Epidermal melanocyte (primary cell): ENCODE measurements at regions not wholly inside any gene's neighbourhood (a gene's known extent, or its start where the extent isn't known, plus 50 kb on each side); places are given as distances from the start of the nearest gene placed in this dataset.
"Not testable (repeated sequence)": the region's sequence is repeated elsewhere in the genome, so short reads cannot be mapped to it uniquely, and the experiment has no call there.

Source experiments
- DNase-seq: peaks from one replicate; pipeline ENCODE4 v3.0.0; 2011; ENCODE audit warnings: low spot score; ENCODE audit not compliant: insufficient read length

DNA sequence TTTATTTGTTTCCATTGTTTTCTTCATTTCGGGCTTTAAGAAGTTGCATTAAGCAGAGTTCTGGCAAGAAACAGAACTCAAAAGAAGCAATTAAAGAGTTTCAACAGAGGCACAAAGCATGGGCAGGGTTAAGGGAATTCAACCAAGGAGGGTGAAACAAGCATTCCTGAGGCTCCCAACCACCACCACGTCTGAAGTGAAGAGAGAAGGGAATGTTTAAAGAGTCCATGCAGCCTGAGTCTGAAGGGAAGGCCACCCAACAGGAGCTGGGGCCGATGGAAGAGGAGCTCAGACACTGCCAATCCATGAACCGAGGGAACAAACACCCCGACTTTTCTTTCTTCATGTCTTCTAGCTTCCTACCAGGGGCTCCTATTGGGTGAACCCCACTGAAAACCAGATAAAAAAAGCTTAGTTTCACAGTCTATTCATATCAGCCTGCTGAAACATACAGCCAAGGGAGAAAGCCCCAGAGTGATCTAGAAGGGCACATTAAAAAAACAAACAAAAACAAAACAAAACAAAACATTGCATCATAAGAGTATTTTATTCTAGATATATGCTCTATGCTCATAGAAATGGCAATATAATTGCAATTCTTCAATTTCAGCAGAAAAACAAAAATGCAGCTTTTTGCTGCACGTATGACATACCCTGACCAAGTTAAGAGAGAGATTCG, 592.1 kb downstream of the TTLL7 start:
- not testable (repeated sequence) for DNase-seq

DNA sequence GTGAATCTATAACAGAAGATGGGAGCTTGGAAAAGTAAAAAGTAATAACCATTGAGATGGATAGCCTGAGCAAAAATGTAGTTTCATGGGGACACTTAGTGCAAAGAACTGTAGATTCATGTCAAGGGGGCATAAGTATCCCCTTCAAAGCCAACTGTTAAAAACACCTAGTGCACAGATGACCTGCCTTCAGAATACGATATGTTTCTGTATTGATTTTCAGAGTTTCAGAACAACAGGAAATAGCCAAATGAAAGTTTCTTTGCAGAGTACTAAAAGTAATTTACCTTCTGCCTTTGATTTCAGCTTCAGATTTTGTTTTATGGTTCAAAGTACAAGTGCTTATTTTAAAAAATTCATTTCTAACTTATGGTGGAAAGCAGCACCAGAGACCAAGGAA, 593.1 kb downstream of the TTLL7 start:
- not testable (repeated sequence) for DNase-seq

DNA sequence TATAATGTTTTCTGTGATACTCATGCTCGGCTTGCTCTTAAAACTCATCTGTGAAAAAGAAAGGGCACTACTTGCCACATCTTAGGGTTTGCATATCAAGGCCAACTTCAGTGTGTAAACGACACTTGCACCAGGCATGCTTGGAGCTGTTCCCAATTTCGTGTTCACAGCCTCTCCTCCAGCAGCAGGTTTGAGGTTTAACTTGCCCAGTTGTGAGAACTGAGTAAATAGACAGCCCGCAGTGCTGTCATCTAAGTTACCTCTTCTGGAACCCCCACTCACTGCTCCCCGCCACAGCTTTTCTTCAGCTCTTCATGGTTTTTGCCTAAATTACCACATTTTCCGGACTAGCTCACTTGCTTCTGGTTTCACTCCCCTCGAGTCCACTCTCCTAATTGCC, 595.4 kb downstream of the TTLL7 start:
- DNase-seq: not testable (repeated sequence)

DNA sequence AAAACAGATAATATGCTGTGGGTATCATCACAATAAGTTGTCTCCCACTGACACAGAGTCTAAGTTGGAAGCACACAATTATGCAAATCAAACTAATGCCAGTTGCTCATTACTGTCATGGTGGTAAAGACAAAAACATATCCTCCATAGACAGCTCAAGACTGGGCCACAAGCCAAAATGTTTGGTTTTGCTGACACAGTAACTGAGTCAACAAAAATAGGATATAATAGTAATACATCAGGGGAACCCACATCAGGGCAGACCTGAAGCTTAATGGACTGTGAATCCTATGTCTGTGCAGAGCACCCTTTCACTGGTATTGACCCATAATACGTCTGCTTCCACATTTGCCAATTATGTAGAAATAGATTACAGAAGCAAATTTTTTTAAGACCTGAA, 597.8 kb downstream of the TTLL7 start:
- DNase-seq: not testable (repeated sequence)

DNA sequence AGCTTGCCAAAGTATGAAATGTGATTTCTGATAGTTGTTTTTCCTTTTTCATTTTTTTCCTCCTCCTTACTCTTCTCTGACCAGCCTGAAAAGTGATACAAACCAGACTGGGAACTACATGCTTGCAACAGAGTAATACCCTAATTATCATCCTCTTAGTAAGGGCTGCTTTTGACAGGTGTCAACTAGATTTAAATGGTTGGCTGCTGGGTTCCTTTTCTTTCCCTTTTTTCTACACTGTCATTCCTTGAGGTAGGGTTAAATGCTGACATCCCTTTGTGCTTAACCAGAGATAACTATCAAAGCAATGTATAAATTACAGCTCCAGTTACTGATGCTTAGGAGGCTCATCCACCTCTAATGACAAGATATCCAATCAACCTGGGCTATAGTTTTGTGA, 598.8 kb downstream of the TTLL7 start:
- DNase-seq: not testable (repeated sequence)

DNA sequence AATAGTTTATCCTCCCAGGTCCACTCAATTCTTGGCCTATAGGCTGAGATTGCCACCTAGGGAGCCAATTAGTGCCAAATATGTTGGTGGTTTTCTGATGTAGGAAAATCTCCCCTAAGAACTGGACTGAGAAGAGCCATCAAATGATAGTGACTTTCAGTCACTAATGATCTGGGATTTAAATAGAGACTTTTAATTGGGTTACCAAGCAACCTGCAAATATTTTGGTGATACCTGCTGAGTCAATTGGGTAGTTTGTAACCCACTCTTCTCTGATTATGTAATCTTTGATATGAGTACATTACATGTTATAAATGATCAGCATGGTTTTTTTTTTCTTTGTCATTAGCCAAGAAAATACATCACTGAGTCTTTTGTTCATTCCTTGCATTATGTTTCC, 600.8 kb downstream of the TTLL7 start:
- DNase-seq: not testable (repeated sequence)

DNA sequence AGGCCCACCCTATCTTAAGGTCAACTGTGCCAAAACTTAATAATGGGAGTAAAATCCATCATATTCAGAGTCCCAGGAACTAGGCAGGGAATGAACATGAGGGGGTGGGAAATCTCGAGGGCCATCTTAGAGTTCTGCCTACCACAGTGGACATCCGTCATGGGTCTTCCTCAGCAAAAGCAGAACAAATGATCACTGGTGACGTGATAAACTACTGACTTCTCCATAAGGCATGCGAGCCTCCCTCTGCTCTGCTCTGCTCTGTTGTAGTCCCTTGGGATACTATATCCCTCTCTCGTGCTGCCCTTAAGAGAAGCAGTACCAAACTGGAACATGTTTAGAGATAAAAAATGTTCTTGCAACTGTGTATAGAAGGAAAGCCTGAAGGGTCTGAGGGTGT, 603.8 kb downstream of the TTLL7 start:
- DNase-seq: not testable (repeated sequence)

DNA sequence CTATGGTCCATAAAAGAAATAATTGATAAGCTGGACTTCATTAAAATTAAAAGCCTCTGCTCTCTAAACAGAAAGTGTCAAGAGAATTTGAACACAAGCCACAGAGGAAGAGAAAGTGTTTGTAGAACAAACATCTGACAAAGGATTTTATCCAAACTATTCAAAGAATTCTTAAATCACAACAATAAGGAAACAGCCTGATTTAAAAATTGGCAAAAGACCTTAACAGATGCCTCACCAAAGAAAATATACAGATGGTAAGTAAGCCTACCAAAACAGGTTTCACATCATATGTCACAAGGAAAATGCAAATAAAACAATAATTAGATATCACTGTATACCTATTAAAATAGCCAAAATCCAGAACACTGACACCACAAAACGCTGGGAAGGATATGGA, 612.0 kb downstream of the TTLL7 start:
- not testable (repeated sequence) for DNase-seq

DNA sequence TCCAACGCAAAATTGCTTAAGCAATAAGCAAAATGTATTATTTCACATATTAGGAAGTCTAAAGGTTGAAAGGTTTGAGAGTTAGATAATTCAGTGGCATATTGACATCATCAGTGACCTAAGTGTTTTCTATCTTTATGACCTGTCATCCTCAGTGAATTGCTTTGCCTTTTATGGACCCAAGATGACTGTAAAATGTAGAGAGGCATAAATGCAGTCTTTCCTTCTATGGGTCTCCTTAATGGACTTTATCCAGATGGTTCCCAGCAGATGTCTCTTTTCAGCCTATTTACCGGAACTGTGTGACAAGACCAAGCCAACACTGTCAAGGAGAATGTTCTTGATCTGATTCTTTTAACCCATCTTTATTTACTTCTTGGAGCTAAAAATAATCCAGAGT, 615.8 kb downstream of the TTLL7 start:
- DNase-seq: not testable (repeated sequence)

DNA sequence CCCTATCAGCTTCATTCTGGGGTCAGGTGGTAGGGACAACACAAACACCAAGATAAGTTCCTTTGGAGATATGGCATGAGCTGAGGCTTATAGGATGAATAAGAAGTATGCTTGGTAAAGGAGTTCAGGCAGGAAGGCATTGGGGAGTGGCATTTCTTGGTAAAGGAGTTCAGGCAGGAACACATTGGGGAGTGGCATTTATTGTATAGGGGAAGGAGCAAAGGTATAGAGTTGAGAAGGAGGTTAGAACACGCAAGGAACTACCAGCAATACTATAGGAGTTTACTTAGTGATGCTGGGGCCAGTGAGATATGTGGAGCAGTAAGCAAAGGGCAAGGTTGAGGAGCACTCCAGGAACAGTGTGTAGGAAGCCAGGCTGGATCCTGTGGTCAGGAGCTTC, 625.9 kb downstream of the TTLL7 start:
- DNase-seq: not testable (repeated sequence)

DNA sequence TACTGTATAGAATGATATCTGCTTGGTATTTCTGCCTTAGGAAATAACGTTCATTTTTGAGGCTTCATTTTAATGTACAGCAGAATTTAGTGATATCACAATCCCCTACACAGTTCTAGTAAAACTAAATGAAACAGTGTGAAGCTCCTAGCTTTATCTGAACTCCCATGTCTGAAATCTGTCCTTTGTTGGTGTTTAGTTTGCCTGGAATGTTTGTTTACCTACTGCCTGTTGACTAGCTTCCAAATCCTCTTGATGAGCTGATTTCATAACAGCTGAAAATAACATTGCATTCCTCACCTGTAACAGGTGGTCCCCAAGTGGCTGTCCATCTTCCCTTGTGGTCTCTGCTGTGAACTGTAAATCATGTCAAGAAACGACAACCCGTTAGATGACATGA, 629.1 kb downstream of the TTLL7 start:
- not testable (repeated sequence) for DNase-seq

DNA sequence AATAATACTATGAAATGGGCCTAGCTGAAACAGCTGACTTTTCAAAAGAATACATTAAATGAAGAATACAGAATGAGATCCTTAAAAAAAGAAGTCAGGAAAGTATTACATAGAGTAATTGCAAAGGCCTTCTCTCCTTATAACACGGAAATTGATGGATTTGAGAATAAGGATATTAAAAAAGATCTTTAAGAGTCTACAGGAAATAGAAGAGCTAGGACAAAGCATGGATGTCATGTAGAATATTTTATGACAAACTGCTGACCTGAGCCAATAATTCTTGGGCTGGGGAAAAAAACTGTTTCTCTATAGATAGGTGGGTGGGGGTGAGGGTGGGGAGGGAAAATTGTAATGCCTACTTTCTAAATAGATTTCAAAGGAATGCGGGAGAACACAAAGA, 633.6 kb downstream of the TTLL7 start:
- DNase-seq: not testable (repeated sequence)

DNA sequence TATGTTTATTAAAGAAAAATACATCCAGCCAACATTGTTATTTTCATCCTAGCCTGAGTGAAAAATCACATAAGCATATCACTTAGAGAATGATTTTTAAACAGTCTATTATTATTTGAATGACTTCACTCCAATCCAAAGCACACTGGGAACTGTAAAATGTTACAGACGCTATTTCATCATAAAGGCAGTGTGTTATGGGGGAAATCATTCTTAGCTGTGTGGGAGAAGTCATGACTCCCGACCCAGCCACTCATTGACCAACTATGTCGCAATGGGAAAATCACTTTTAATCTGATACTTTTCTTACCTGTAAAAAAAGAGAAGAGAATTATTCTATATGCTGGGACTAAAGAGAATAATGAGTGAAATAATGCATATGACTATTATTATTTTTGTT, 653.6 kb downstream of the TTLL7 start:
- DNase-seq: not testable (repeated sequence)

DNA sequence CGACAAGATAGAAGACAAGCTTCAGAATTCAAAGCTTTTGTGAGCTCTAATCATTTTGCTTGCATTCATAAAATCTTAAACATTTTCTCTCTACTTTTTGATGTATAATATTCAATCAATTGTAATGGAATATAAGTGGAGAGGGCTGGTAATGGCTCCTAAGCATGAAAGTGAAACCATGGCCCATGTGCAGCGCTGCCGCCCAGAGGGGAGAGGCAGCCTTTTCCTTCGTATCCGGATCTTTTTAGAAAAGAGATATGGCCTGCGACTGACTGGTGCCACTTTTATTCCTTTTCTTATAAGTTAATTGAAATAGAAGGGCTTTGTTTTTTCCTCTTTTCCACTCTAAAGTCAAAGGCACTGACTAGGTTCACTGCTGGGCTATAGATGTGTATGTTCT, 655.2 kb downstream of the TTLL7 start:
- not testable (repeated sequence) for DNase-seq

DNA sequence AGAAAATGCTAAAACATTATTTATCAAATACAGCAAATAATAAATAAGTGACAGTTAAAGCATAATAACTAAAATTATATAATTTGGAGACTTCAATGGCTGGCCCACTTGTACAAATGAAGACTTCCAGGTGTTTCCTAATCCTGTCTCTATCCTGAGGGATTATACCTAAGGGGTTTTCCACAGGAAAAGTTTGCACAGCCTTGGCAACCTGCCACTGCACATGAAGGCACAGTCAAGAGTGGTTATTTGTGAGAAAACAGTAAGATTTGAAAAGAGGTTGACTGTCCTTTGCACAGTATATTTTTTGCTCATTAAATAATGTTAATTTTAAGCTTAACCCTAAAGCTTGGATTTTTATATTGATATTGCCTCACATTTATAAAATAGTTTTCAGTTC, 655.9 kb downstream of the TTLL7 start:
- DNase-seq: not testable (repeated sequence)

DNA sequence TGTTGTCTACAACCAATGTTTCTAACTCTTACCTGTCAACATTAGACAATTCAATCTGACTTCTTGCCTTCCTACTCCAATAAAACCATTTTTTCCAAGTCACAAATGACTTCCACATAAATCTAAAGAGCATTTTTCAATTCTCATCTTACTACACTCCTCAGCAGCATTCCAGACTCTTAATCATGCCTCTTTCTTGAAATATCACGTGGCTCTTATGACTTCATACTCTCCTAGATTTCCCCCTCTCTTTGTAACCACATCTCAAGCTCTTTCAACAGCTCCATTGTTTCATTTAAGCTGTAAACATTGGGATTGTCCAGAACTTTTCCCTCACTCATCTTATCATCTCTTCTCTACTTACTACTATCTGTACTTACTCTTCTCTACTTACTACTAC, 666.6 kb downstream of the TTLL7 start:
- DNase-seq: not testable (repeated sequence)

DNA sequence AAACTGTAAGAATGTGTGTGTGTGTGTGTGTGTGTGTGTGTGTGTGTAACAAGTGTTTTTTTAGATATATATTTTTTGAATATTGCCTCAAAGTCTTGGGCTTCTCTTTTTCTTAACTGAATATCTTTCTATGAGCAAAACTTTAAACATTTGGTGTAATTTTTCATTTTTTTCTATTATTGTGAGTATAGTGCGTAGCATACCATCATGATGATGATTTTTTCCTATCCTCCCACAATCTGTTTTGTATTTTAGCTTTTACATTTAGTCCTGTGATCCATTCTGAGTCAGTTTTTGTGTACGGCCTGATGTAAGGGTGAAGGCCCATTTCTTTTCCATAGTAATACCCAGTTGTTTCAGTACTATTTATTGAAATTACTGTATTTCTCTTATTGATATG, 680.6 kb downstream of the TTLL7 start:
- DNase-seq: no peak

DNA sequence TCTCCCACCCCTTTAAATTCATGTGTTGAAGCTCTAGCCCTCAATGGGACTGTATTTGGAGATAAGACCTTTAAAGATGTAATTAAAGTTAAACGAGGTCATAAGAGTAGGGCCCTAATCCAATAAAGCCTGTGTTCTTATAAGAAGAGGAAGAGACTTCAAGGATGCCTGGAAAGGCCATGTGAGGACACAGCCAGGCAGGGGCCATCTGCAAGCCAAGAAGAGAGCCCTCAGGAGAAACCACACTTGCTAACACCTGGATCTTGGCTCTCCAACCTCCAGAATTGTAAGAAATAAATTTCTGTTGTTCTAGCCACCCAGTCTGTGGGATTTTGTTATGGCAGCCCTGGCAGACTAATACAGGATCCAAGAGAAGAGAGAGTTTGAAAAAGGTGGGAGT, 683.5 kb downstream of the TTLL7 start:
- not testable (repeated sequence) for DNase-seq

DNA sequence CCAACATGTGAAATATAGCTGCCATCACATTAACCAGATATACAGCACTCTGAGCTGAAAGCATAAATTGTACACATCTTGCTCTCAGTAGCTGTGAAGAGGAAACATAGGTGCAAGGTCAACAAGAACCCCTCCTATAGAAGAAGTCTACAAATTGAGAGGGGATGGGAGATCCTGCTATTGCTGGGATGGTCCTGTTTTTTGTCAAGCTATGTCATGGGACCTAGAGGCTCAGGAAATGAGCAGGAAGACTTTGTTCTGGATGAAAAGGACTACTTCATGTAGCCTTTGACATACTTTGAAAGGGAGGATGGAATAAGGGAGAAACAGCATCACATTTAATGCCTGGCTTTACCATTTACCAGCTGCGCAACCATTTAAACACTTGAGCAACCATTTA, 688.8 kb downstream of the TTLL7 start:
- DNase-seq: not testable (repeated sequence)

DNA sequence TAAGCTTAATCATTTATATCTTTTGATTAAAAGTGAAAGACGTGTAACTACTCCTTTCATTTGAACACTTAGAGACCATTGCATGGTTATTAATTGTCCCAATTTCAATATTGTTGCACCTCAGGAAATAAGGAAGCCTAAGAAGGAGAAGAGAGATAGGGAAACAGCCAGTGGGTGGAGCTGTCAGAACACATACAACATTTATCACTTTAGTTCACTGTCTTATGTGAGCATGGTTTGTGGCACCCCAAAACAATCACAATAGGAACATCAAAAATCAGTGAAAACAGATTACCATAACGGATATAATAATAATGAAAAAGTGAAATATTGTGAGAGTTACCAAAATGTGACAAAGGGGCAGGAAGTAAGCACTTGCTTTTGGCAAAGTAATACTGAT, 689.9 kb downstream of the TTLL7 start:
- DNase-seq: not testable (repeated sequence)

DNA sequence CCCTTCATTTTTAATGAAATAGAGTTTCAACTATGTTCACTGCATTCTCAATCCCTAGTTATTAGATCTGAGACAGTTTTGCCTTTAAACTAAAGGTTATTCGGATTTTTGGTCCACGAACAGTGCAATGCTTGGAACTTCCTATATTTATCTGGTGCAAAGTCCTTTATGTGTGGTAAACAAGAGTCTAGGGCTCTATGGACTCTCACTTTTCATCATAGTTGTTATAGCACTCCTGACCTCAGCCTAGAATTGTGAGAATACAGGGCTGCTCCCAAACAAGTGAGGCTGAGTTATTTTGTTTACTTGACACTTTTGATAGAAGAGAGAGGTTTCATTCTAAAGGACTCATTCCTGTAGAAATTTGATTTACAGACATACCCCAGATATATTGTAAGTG, 692.1 kb downstream of the TTLL7 start:
- DNase-seq: not testable (repeated sequence)

DNA sequence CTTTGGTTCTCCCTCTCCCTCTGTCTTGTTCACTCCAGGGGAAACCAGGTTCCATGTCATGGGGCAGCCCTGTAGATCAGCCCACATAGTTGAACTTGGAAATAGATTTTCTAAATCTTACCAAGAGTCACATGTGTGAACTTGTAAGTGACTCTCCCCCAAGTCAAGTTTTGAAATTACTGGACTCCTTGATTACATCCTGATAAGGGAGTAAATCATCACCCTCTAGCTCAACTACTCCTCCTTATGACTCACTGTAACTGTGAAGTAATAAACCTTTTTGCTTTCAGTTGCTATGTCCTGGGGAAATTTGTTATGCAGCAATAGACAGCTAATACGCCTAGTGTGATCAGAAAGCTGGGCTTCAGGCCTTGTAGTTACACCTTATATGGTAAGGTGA, 703.3 kb downstream of the TTLL7 start:
- not testable (repeated sequence) for DNase-seq

DNA sequence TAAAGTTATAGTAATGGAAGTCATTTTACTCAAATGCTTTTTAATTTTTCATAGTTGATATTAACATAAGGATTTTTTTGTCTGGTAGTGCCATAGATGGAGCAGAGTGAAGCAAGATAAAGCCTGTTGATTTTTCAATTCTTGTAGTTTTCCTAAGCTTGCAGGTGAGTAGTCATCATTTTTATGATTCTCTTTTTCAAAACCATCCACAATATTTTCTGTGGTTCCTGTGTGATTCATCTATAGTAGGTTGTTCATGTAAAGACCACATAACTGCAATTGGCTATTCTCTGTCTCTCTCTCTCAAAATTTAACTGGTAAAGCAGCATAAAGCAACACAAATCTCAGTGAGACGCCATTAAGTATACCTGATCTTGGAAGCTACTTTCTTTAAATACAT, 711.5 kb downstream of the TTLL7 start:
- not testable (repeated sequence) for DNase-seq

DNA sequence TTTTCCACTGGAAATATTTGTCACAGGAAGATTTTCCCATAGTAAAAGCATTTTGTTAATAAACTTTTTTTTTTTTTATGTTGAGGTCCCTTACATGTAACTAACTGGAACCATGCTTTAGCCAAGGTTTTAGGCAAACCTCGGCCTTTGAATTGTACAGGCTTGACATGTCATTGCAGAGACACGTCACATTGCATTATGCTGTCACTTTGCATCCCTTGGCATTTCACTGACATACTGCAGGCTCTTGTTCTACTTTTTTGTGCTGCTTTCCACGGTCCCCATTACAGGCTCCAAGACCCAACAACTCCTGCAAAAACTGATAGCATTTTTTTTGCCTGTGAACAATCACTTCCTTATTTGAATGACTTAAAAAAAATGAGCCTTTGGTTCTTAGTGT, 724.3 kb downstream of the TTLL7 start:
- not testable (repeated sequence) for DNase-seq
